ENCODE measurements at regions not wholly inside any gene's neighbourhood (a gene's known extent, or its start where the extent isn't known, plus 50 kb on each side); places are given as distances from the start of the nearest gene placed in this dataset.

- no peaks in the 10 kb centered on the region for H3K27me3 ChIP-seq
- TF ChIP-seq POLR2A (IDR thresholded peaks at IDR 0.05) = no peak
- TF ChIP-seq CTCF (IDR thresholded peaks at IDR 0.05) = no peak
- H3K4me1 ChIP-seq = no peaks in the 10 kb centered on the region
- H3K27ac ChIP-seq = no peak overlapping the region
- no peak overlapping the region for H3K4me3 ChIP-seq
- no peaks in the 10 kb centered on the region for H3K36me3 ChIP-seq
- no peak for DNase-seq
- no peaks in the 10 kb centered on the region for H3K9me3 ChIP-seq
Measured at GRCh38 chr4:36763814-36764213, 480.7 kb upstream of the NWD2 start.

- DNase-seq = no peak
- Histone ChIP-seq H3K4me3 (no peak overlapping the region), H3K36me3 (no peaks in the 10 kb centered on the region), H3K9me3 (no peaks in the 10 kb centered on the region), H3K27me3 (no peaks in the 10 kb centered on the region), H3K4me1 (no peaks in the 10 kb centered on the region), H3K27ac (no peak overlapping the region)
- TF ChIP-seq POLR2A (IDR thresholded peaks at IDR 0.05) = no peak
- TF ChIP-seq CTCF (IDR thresholded peaks at IDR 0.05) = no peak
Measured at GRCh38 chr4:36767596-36767995, 476.9 kb upstream of the NWD2 start.

- no peaks in the 10 kb centered on the region for H3K4me1 ChIP-seq
- no peak for TF ChIP-seq CTCF (IDR thresholded peaks at IDR 0.05)
- TF ChIP-seq POLR2A (IDR thresholded peaks at IDR 0.05) = no peak
- H3K27ac ChIP-seq = no peak overlapping the region
- H3K4me3 ChIP-seq = no peak overlapping the region
- DNase-seq = no peak
- no peaks in the 10 kb centered on the region for H3K27me3 ChIP-seq
- no peaks in the 10 kb centered on the region for H3K36me3 ChIP-seq
- no peaks in the 10 kb centered on the region for H3K9me3 ChIP-seq
Measured at GRCh38 chr4:36771411-36772153, 473.0 kb upstream of the NWD2 start.

- TF ChIP-seq CTCF (IDR thresholded peaks at IDR 0.05) = no peak
- H3K4me1 ChIP-seq = no peaks in the 10 kb centered on the region
- H3K4me3 ChIP-seq = no peak overlapping the region
- H3K36me3 ChIP-seq = no peaks in the 10 kb centered on the region
- H3K27ac ChIP-seq = no peak overlapping the region
- H3K9me3 ChIP-seq = no peaks in the 10 kb centered on the region
- no peak for DNase-seq
- no peaks in the 10 kb centered on the region for H3K27me3 ChIP-seq
Measured at GRCh38 chr4:36772154-36772516, 472.4 kb upstream of the NWD2 start.

- TF ChIP-seq CTCF (IDR thresholded peaks at IDR 0.05) (no peak), POLR2A (IDR thresholded peaks at IDR 0.05) (no peak)
- H3K36me3 ChIP-seq = no peaks in the 10 kb centered on the region
- no peaks in the 10 kb centered on the region for H3K27me3 ChIP-seq
- no peak for DNase-seq
- no peak overlapping the region for H3K4me3 ChIP-seq
- H3K9me3 ChIP-seq = no peaks in the 10 kb centered on the region
- H3K4me1 ChIP-seq = no peaks in the 10 kb centered on the region
- no peak overlapping the region for H3K27ac ChIP-seq
Measured at GRCh38 chr4:36773467-36773866, 471.1 kb upstream of the NWD2 start.

GRCh38 chr4:36775544-36775943, 469.0 kb upstream of the NWD2 start:
- no peak overlapping the region for H3K27ac ChIP-seq
- H3K4me1 ChIP-seq = no peaks in the 10 kb centered on the region
- no peak for TF ChIP-seq CTCF (IDR thresholded peaks at IDR 0.05)
- TF ChIP-seq POLR2A (IDR thresholded peaks at IDR 0.05) = no peak
- no peak for DNase-seq
- no peak overlapping the region for H3K4me3 ChIP-seq
- no peaks in the 10 kb centered on the region for H3K27me3 ChIP-seq
- no peaks in the 10 kb centered on the region for H3K9me3 ChIP-seq
- H3K36me3 ChIP-seq = no peaks in the 10 kb centered on the region
